H9 (cell line): ENCODE measurements at regions not wholly inside any gene's neighbourhood (a gene's known extent, or its start where the extent isn't known, plus 50 kb on each side); places are given as distances from the start of the nearest gene placed in this dataset.
"Not testable (repeated sequence)": the region's sequence is repeated elsewhere in the genome, so short reads cannot be mapped to it uniquely, and the experiment has no call there.

Experiments
- DNase-seq: peaks from one replicate; pipeline ENCODE4 v3.0.0-alpha.2; 2017
- H2AFZ ChIP-seq: one replicate; pipeline ENCODE4 v1.6.1; 2013; ENCODE audit warnings: mild to moderate bottlenecking, low read length, control low read depth, moderate library complexity
- H2AK5ac ChIP-seq: 2 replicates; pipeline ENCODE4 v1.6.1; 2013; ENCODE audit warnings: low read length, control low read depth, mixed read lengths; ENCODE audit not compliant: insufficient read length
- H2BK120ac ChIP-seq: one replicate; pipeline ENCODE4 v1.6.1; 2013; ENCODE audit warnings: low read depth, mild to moderate bottlenecking, low read length, control low read depth, inconsistent platforms; ENCODE audit not compliant: poor library complexity, severe bottlenecking
- H2BK12ac ChIP-seq: 2 replicates; pipeline ENCODE4 v1.6.1; 2013; ENCODE audit warnings: low read length, control low read depth, mixed read lengths, low read depth; ENCODE audit not compliant: insufficient read length
- H2BK15ac ChIP-seq: 2 replicates; pipeline ENCODE4 v1.6.1; 2013; ENCODE audit warnings: low read depth, low read length, control low read depth
- H2BK20ac ChIP-seq: one replicate; pipeline ENCODE4 v1.6.1; 2013; ENCODE audit warnings: low read depth, mild to moderate bottlenecking, low read length, control low read depth, inconsistent platforms; ENCODE audit not compliant: poor library complexity, severe bottlenecking
- H2BK5ac ChIP-seq: 2 replicates; pipeline ENCODE4 v1.6.1; 2013; ENCODE audit warnings: low read length, control low read depth, mixed read lengths; ENCODE audit not compliant: insufficient read length
- H3K14ac ChIP-seq: 2 replicates; pipeline ENCODE4 v1.6.1; 2013; ENCODE audit warnings: low read length, control low read depth; ENCODE audit not compliant: insufficient read depth
- H3K18ac ChIP-seq: 2 replicates; pipeline ENCODE4 v1.6.1; 2013; ENCODE audit warnings: low read depth, mild to moderate bottlenecking, mixed read lengths, low read length, control low read depth; ENCODE audit not compliant: insufficient read length
- H3K23ac ChIP-seq: 2 replicates; pipeline ENCODE4 v1.6.1; 2013; ENCODE audit warnings: low read length, control low read depth, mixed read lengths, low read depth; ENCODE audit not compliant: insufficient read length
- H3K23me2 ChIP-seq: 2 replicates; pipeline ENCODE4 v1.6.1; 2013; ENCODE audit warnings: low read depth, mild to moderate bottlenecking, mixed read lengths, low read length, control low read depth; ENCODE audit not compliant: insufficient read length, poor library complexity, severe bottlenecking
- H3K27ac ChIP-seq: 2 replicates; pipeline ENCODE4 v1.5.1; 2013; ENCODE audit warnings: low read length, control low read depth, mixed read lengths, low read depth; ENCODE audit not compliant: insufficient read length
- H3K27me3 ChIP-seq: 2 replicates; pipeline ENCODE4 v1.6.1; 2013; ENCODE audit warnings: low read length, control low read depth, inconsistent platforms; ENCODE audit not compliant: insufficient read depth
- H3K4ac ChIP-seq: 2 replicates; pipeline ENCODE4 v1.6.1; 2013; ENCODE audit warnings: low read depth, mild to moderate bottlenecking, control low read depth, inconsistent platforms, low read length, moderate library complexity
- H3K4me1 ChIP-seq: 2 replicates; pipeline ENCODE4 v1.6.1; 2013; ENCODE audit warnings: low read length, control low read depth, inconsistent platforms; ENCODE audit not compliant: insufficient read depth
- H3K4me2 ChIP-seq: 2 replicates; pipeline ENCODE4 v1.6.1; 2013; ENCODE audit warnings: low read length, control low read depth, mixed read lengths; ENCODE audit not compliant: insufficient read length, insufficient read depth
- H3K56ac ChIP-seq: 2 replicates; pipeline ENCODE4 v1.6.1; 2013; ENCODE audit warnings: low read depth, mild to moderate bottlenecking, mixed read lengths, low read length, control low read depth; ENCODE audit not compliant: insufficient read length
- H3K79me1 ChIP-seq: 2 replicates; pipeline ENCODE4 v1.6.1; 2013; ENCODE audit warnings: low read depth, mild to moderate bottlenecking, moderate library complexity, low read length, control low read depth, inconsistent platforms; ENCODE audit not compliant: insufficient read depth, poor library complexity, severe bottlenecking
- H3K79me2 ChIP-seq: 2 replicates; pipeline ENCODE4 v1.6.1; 2013; ENCODE audit warnings: low read length, control low read depth, inconsistent platforms; ENCODE audit not compliant: insufficient read depth
- H3K9ac ChIP-seq: 2 replicates; pipeline ENCODE4 v1.6.1; 2013; ENCODE audit warnings: low read length, control low read depth, mixed read lengths; ENCODE audit not compliant: insufficient read length; ENCODE audit errors: extremely low read depth
- H3K9me3 ChIP-seq: one replicate; pipeline ENCODE4 v1.6.1; 2013; ENCODE audit warnings: low read depth, low read length, inconsistent platforms; ENCODE audit not compliant: control insufficient read depth
- H3T11ph ChIP-seq: one replicate; pipeline ENCODE4 v1.6.1; 2013; ENCODE audit warnings: mild to moderate bottlenecking, low read length, control low read depth, inconsistent platforms
- H4K20me1 ChIP-seq: one replicate; pipeline ENCODE4 v1.6.1; 2013; ENCODE audit not compliant: control insufficient read depth, insufficient read length, insufficient read depth
- H4K5ac ChIP-seq: 2 replicates; pipeline ENCODE4 v1.6.1; 2013; ENCODE audit warnings: low read depth, mild to moderate bottlenecking, mixed read lengths, low read length, control low read depth; ENCODE audit not compliant: insufficient read length
- H4K8ac ChIP-seq: replicated peaks from 2 replicates; pipeline ENCODE4 v1.6.1; 2013; ENCODE audit warnings: low read length, control low read depth, mixed read lengths, low read depth; ENCODE audit not compliant: insufficient read length
- H4K91ac ChIP-seq: 2 replicates; pipeline ENCODE4 v1.6.1; 2013; ENCODE audit warnings: low read depth, mild to moderate bottlenecking, moderate library complexity, mixed read lengths, low read length, control low read depth; ENCODE audit not compliant: insufficient read length
- H3K27ac Mint-ChIP-seq, 3 experiments: 2 replicates in 2 of 3; 3 replicates in 1 of 3; pipeline ENCODE4 v1.8.0; 2020 to 2021; ENCODE audit warnings: mixed read lengths in 3 of 3, mild to moderate bottlenecking in 1 of 3, moderate library complexity in 1 of 3
- H3K27me3 Mint-ChIP-seq: 2 replicates; pipeline ENCODE4 v1.8.0; 2021; ENCODE audit warnings: low read depth, mild to moderate bottlenecking, moderate library complexity, mixed read lengths
- H3K36me3 Mint-ChIP-seq, 3 experiments: 2 replicates in 2 of 3; 3 replicates in 1 of 3; pipeline ENCODE4 v1.8.0; 2020 to 2021; ENCODE audit warnings: low read depth in 3 of 3, mixed read lengths in 3 of 3; ENCODE audit not compliant: insufficient read depth in 1 of 3
- H3K4me1 Mint-ChIP-seq, 2 experiments: 2 replicates each; pipeline ENCODE4 v1.8.0; 2020; ENCODE audit warnings: mixed read lengths in 2 of 2
- H3K4me3 Mint-ChIP-seq, 2 experiments: 2 replicates in 1 of 2; 3 replicates in 1 of 2; pipeline ENCODE4 v1.8.0; 2020 to 2021; ENCODE audit warnings: mild to moderate bottlenecking in 2 of 2, mixed read lengths in 2 of 2, moderate library complexity in 1 of 2
- H3K9me3 Mint-ChIP-seq, 2 experiments: 2 replicates in 1 of 2; 3 replicates in 1 of 2; pipeline ENCODE4 v1.8.0; 2020; ENCODE audit warnings: mild to moderate bottlenecking in 2 of 2, mixed read lengths in 2 of 2, moderate library complexity in 1 of 2
- CTCF ChIP-seq: fragments of 200-600 bp; sonication (generic); conservative IDR thresholded peaks from 3 replicates; pipeline ENCODE4 v1.8.0; 2021; ENCODE audit warnings: antibody characterized with exemption, mild to moderate bottlenecking
- WGBS: extraction: QIAGEN DNeasy Blood & Tissue Kit; methylation state at CpG from one replicate; pipeline ENCODE4 v1.1.7; 2013; ENCODE audit warnings: missing lambda C conversion rate, low lambda C conversion rate, mixed read lengths; ENCODE audit not compliant: insufficient read length; ENCODE audit errors: extremely low coverage; 5-methylcytosine and 5-hydroxymethylcytosine counted together

- H3K23me2 ChIP-seq, result no peaks in the 10 kb centered on the region
- no peak for DNase-seq
- H3K9ac ChIP-seq, result no peak overlapping the region
- no peaks in the 10 kb centered on the region for H3K27me3 ChIP-seq
- H3K4ac ChIP-seq, result no peak overlapping the region
- no peak overlapping the region for H3K27ac Mint-ChIP-seq
- H2AK5ac ChIP-seq, result no peak overlapping the region
- no peak overlapping the region for H3K4me2 ChIP-seq
- no peak overlapping the region for H4K5ac ChIP-seq
- H2AFZ ChIP-seq, result no peak overlapping the region
- no peaks in the 10 kb centered on the region for H3K36me3 Mint-ChIP-seq
- H2BK120ac ChIP-seq, result no peak overlapping the region
- no peaks in the 10 kb centered on the region for H4K20me1 ChIP-seq
- H3K9me3 Mint-ChIP-seq, result no peaks in the 10 kb centered on the region
- H2BK20ac ChIP-seq, result no peak overlapping the region
- H4K8ac ChIP-seq, result no peak overlapping the region
- no peak overlapping the region for H3K18ac ChIP-seq
- H3K23ac ChIP-seq, result no peak overlapping the region
- no peak overlapping the region for H2BK12ac ChIP-seq
- H3K9me3 ChIP-seq, result no peaks in the 10 kb centered on the region
- H3K56ac ChIP-seq, result no peak overlapping the region
- no peak overlapping the region for H2BK5ac ChIP-seq
- no peak overlapping the region for H2BK15ac ChIP-seq
- no peak overlapping the region for H3K4me3 Mint-ChIP-seq
- no peaks in the 10 kb centered on the region for H3K79me1 ChIP-seq
- H3K79me2 ChIP-seq, result no peaks in the 10 kb centered on the region
- TF ChIP-seq CTCF, result no peak
- H3K4me1 Mint-ChIP-seq, result no peaks in the 10 kb centered on the region
- H3K14ac ChIP-seq, result no peak overlapping the region
- no peaks in the 10 kb centered on the region for H3K4me1 ChIP-seq
- no peak overlapping the region for H3K27ac ChIP-seq
- H3T11ph ChIP-seq, result no peak overlapping the region
- WGBS, result no CpG with 5 or more reads among the region's 1 CpG
- H3K27me3 Mint-ChIP-seq, result no peaks in the 10 kb centered on the region
- no peak overlapping the region for H4K91ac ChIP-seq
Observed at GRCh38 chr11:42422090-42422489, 889.7 kb upstream of the API5 start.

GRCh38 chr11:42434911-42435310, 876.9 kb upstream of the API5 start:
- H3K9ac ChIP-seq, H3K79me2 ChIP-seq, H3K4me3 Mint-ChIP-seq, H2AFZ ChIP-seq, H4K5ac ChIP-seq, H3K4ac ChIP-seq, H2BK15ac ChIP-seq, H2BK20ac ChIP-seq, H3K14ac ChIP-seq, H2BK120ac ChIP-seq, H3K9me3 ChIP-seq, H3K9me3 Mint-ChIP-seq, H3K27ac Mint-ChIP-seq, H2AK5ac ChIP-seq, H3K79me1 ChIP-seq, H3K56ac ChIP-seq, DNase-seq, H2BK12ac ChIP-seq, H3K23me2 ChIP-seq, H3K27me3 Mint-ChIP-seq, H3K4me1 Mint-ChIP-seq, H4K20me1 ChIP-seq, H3K27me3 ChIP-seq, H3K23ac ChIP-seq, H3K4me2 ChIP-seq, H4K91ac ChIP-seq, H3K4me1 ChIP-seq, H4K8ac ChIP-seq, H2BK5ac ChIP-seq, H3T11ph ChIP-seq, H3K18ac ChIP-seq, H3K27ac ChIP-seq: not testable (repeated sequence)
- H3K36me3 Mint-ChIP-seq, result peaks cover 5 to 11% (median 5%) of the 10 kb centered on the region in 3 experiments; a peak in 5 of 7 replicates
- WGBS, result no CpG with 5 or more reads among the region's 25 CpGs
